Liver (tissue), 2 donors: ENCODE measurements at regions not wholly inside any gene's neighbourhood (a gene's known extent, or its start where the extent isn't known, plus 50 kb on each side); places are given as distances from the start of the nearest gene placed in this dataset.

Source experiments
- EGR1 ChIP-seq, 2 donors: IDR thresholded peaks; 2 replicates each; pipeline ENCODE4 v1.6.1; 2016 to 2018; ENCODE audit warnings: antibody characterized with exemption in 2 of 2, low read depth in 2 of 2
- RXRA ChIP-seq, 2 donors: IDR thresholded peaks; 2 replicates each; pipeline ENCODE4 v1.6.1; 2017 to 2018; ENCODE audit warnings: antibody characterized with exemption in 2 of 2, mild to moderate bottlenecking in 1 of 2
- TAF1 ChIP-seq: conservative IDR thresholded peaks from 2 replicates; pipeline ENCODE4 v1.6.1; 2016; ENCODE audit warnings: antibody characterized with exemption, mild to moderate bottlenecking
- donor health status: healthy.

- TF ChIP-seq EGR1 (IDR thresholded peaks at IDR 0.05; ENCODE audit: low read depth in 2 of 2) (no peak), RXRA (IDR thresholded peaks at IDR 0.05) (no peak), TAF1 (no peak)
Measured at GRCh38 chr3:104428337-104428925, 938.3 kb upstream of the ALCAM start.
